ENCODE measurements at regions not wholly inside any gene's neighbourhood (a gene's known extent, or its start where the extent isn't known, plus 50 kb on each side); places are given as distances from the start of the nearest gene placed in this dataset.

- no peak for DNase-seq (ENCODE audit: low read depth in 2 of 2)
These were observed 346.4 kb downstream of the CHRM3 start for GRCh38 chr1:239732770-239733169.

- DNase-seq (ENCODE audit: low read depth in 2 of 2): no peak
These were observed 347.6 kb downstream of the CHRM3 start for GRCh38 chr1:239733995-239734394.

GRCh38 chr1:239735111-239735510 lies 348.7 kb downstream of the CHRM3 start:
- no peak for DNase-seq (ENCODE audit: low read depth in 2 of 2)

GRCh38 chr1:239736479-239736878 lies 350.1 kb downstream of the CHRM3 start:
- no peak for DNase-seq (ENCODE audit: low read depth in 2 of 2)

GRCh38 chr1:239739375-239739774 lies 352.3 kb upstream of the FMN2 start:
- no peak for DNase-seq (ENCODE audit: low read depth in 2 of 2)

- no peak for DNase-seq (ENCODE audit: low read depth in 2 of 2)
These were observed 351.8 kb upstream of the FMN2 start for GRCh38 chr1:239739919-239740318.

- no peak for DNase-seq (ENCODE audit: low read depth in 2 of 2)
These were observed 349.1 kb upstream of the FMN2 start for GRCh38 chr1:239742416-239743109.

- DNase-seq (ENCODE audit: low read depth in 2 of 2): no peak
These were observed 346.8 kb upstream of the FMN2 start for GRCh38 chr1:239744851-239745250.

GRCh38 chr1:239755107-239755912 lies 336.4 kb upstream of the FMN2 start:
- no peak for DNase-seq (ENCODE audit: low read depth in 2 of 2)

- DNase-seq (ENCODE audit: low read depth in 2 of 2): no peak
These were observed 334.0 kb upstream of the FMN2 start for GRCh38 chr1:239757716-239758115.

GRCh38 chr1:239758756-239759155 lies 332.9 kb upstream of the FMN2 start:
- no peak for DNase-seq (ENCODE audit: low read depth in 2 of 2)

GRCh38 chr1:239761509-239761908 lies 330.2 kb upstream of the FMN2 start:
- DNase-seq (ENCODE audit: low read depth in 2 of 2): no peak

GRCh38 chr1:239763850-239764249 lies 327.8 kb upstream of the FMN2 start:
- DNase-seq (ENCODE audit: low read depth in 2 of 2): no peak

GRCh38 chr1:239764546-239764945 lies 327.1 kb upstream of the FMN2 start:
- no peak for DNase-seq (ENCODE audit: low read depth in 2 of 2)

GRCh38 chr1:239765163-239765562 lies 326.5 kb upstream of the FMN2 start:
- no peak for DNase-seq (ENCODE audit: low read depth in 2 of 2)

- DNase-seq (ENCODE audit: low read depth in 2 of 2): no peak
These were observed 320.1 kb upstream of the FMN2 start for GRCh38 chr1:239771550-239771949.

- DNase-seq (ENCODE audit: low read depth in 2 of 2): no peak
These were observed 319.2 kb upstream of the FMN2 start for GRCh38 chr1:239772446-239772845.

GRCh38 chr1:239775466-239775865 lies 316.2 kb upstream of the FMN2 start:
- DNase-seq (ENCODE audit: low read depth in 2 of 2): no peak

GRCh38 chr1:239778208-239778813 lies 313.4 kb upstream of the FMN2 start:
- DNase-seq (ENCODE audit: low read depth in 2 of 2): no peak

GRCh38 chr1:239779962-239780361 lies 311.7 kb upstream of the FMN2 start:
- no peak for DNase-seq (ENCODE audit: low read depth in 2 of 2)

- no peak for DNase-seq (ENCODE audit: low read depth in 2 of 2)
These were observed 306.8 kb upstream of the FMN2 start for GRCh38 chr1:239784896-239785295.

GRCh38 chr1:239785576-239785975 lies 306.1 kb upstream of the FMN2 start:
- DNase-seq (ENCODE audit: low read depth in 2 of 2): no peak

- no peak for DNase-seq (ENCODE audit: low read depth in 2 of 2)
These were observed 305.2 kb upstream of the FMN2 start for GRCh38 chr1:239786464-239786863.
